Caco-2 (cell line): ENCODE measurements at regions not wholly inside any gene's neighbourhood (a gene's known extent, or its start where the extent isn't known, plus 50 kb on each side); places are given as distances from the start of the nearest gene placed in this dataset.
A peak's percentile ranks its signal among the peaks of the same experiment; 100 is the strongest.

ENCODE experiments used
- BruUV-seq: library from RNA; stranded (reverse); fragments of 400-500 nt; replicated peaks from 2 replicates; lab custom pipeline; 2021; lab: Mats Ljungman, UMichigan
- CTCF ChIA-PET: fragments of 300-600 bp; sonication (Branson Sonifier 250); formaldehyde crosslinking; loops from one replicate; lab custom pipeline; 2022; ENCODE audit warnings: antibody characterized with exemption; lab: Charles Lee
- POLR2A ChIA-PET: fragments of 300-600 bp; sonication (Branson Sonifier 250); formaldehyde crosslinking; loops from one replicate; lab custom pipeline; 2022; ENCODE audit warnings: antibody characterized with exemption; lab: Charles Lee
- DNase-seq, 2 experiments: peaks; one replicate each; pipeline versions ENCODE4 v3.0.0 to v3.0.0-alpha.2; 2020 to 2022
- H3K27me3 ChIP-seq: replicated peaks from 2 replicates; pipeline ENCODE4 v1.6.0; 2011; ENCODE audit warnings: low read length; ENCODE audit not compliant: control insufficient read depth, insufficient read depth
- H3K36me3 ChIP-seq: 2 replicates; pipeline ENCODE4 v1.5.1; 2011; ENCODE audit warnings: low read length; ENCODE audit not compliant: control insufficient read depth, insufficient read depth
- H3K4me1 ChIP-seq: fragments of 250-450 bp; sonication (Bioruptor Pico); 2 replicates; pipeline ENCODE4 v1.5.1; 2020; ENCODE audit warnings: mild to moderate bottlenecking
- H3K4me3 ChIP-seq: 2 replicates; pipeline ENCODE4 v1.5.1; 2011; ENCODE audit warnings: low read depth, mild to moderate bottlenecking, control low read depth, low read length
- H3K9me3 ChIP-seq: fragments of 250-450 bp; sonication (Bioruptor Pico); 2 replicates; pipeline ENCODE4 v1.5.1; 2020; ENCODE audit warnings: mild to moderate bottlenecking, moderate library complexity
- H3K27ac Mint-ChIP-seq: one replicate; pipeline ENCODE4 v1.8.0; 2022; ENCODE audit warnings: mixed read lengths; ENCODE audit not compliant: unreplicated experiment
- H3K27me3 Mint-ChIP-seq: one replicate; pipeline ENCODE4 v1.8.0; 2022; ENCODE audit warnings: mixed read lengths; ENCODE audit not compliant: insufficient read depth, unreplicated experiment
- H3K36me3 Mint-ChIP-seq: one replicate; pipeline ENCODE4 v1.8.0; 2022; ENCODE audit warnings: mild to moderate bottlenecking, mixed read lengths; ENCODE audit not compliant: insufficient read depth, unreplicated experiment
- H3K4me1 Mint-ChIP-seq: one replicate; pipeline ENCODE4 v1.8.0; 2022; ENCODE audit warnings: low read depth, mixed read lengths; ENCODE audit not compliant: unreplicated experiment
- H3K4me3 Mint-ChIP-seq: one replicate; pipeline ENCODE4 v1.8.0; 2022; ENCODE audit warnings: mild to moderate bottlenecking, moderate library complexity, mixed read lengths; ENCODE audit not compliant: unreplicated experiment
- H3K9me3 Mint-ChIP-seq: one replicate; pipeline ENCODE4 v1.8.0; 2022; ENCODE audit warnings: mixed read lengths; ENCODE audit not compliant: unreplicated experiment
- intact Hi-C: fragments of 100-400 bp; cut with micrococcal nuclease; formaldehyde crosslinking; loops from one replicate; pipeline ENCODE4 v1.10.0; 2022; ENCODE audit not compliant: unreplicated experiment
- TF ChIP-seq, protein P1 (sequence below), 2 experiments: fragments of 200-600 bp in 1 of 2; IDR thresholded peaks; 1 replicate in 1 of 2; 2 replicates in 1 of 2; pipeline versions ENCODE4 v1.5.1 to v1.8.0; 2011 to 2022; ENCODE audit warnings: antibody characterized with exemption in 1 of 2, control low read depth in 1 of 2, inconsistent platforms in 1 of 2, low read depth in 1 of 2, low read length in 1 of 2, mild to moderate bottlenecking in 1 of 2, moderate library complexity in 1 of 2; ENCODE audit not compliant: insufficient read depth in 1 of 2, severe bottlenecking in 1 of 2, unreplicated experiment in 1 of 2

GRCh38 chr20:50367104-50367674 is 143.0 kb upstream of the PTPN1 start:
- DNase-seq = no peak
- Mint-ChIP-seq H3K27me3 (no peaks in the 10 kb centered on the region), H3K27ac (no peak overlapping the region), H3K4me3 (no peak overlapping the region), H3K36me3 (no peaks in the 10 kb centered on the region), H3K9me3 (no peaks in the 10 kb centered on the region), H3K4me1 (peaks cover 31% of the 10 kb centered on the region)
- H3K4me3 ChIP-seq = no peak overlapping the region
- BruUV-seq = no TSS peak
- H3K27me3 ChIP-seq = no peaks in the 10 kb centered on the region
- peaks cover 27% of the 10 kb centered on the region for H3K4me1 ChIP-seq
- TF ChIP-seq, protein P1, sequence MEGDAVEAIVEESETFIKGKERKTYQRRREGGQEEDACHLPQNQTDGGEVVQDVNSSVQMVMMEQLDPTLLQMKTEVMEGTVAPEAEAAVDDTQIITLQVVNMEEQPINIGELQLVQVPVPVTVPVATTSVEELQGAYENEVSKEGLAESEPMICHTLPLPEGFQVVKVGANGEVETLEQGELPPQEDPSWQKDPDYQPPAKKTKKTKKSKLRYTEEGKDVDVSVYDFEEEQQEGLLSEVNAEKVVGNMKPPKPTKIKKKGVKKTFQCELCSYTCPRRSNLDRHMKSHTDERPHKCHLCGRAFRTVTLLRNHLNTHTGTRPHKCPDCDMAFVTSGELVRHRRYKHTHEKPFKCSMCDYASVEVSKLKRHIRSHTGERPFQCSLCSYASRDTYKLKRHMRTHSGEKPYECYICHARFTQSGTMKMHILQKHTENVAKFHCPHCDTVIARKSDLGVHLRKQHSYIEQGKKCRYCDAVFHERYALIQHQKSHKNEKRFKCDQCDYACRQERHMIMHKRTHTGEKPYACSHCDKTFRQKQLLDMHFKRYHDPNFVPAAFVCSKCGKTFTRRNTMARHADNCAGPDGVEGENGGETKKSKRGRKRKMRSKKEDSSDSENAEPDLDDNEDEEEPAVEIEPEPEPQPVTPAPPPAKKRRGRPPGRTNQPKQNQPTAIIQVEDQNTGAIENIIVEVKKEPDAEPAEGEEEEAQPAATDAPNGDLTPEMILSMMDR (IDR thresholded peaks at IDR 0.05; ENCODE audit: insufficient read depth in 1 of 2, low read depth in 1 of 2, low read length in 1 of 2, severe bottlenecking in 1 of 2, unreplicated experiment in 1 of 2) = no peak
- ChIA-PET POLR2A (no interaction called here), CTCF (interaction anchor here (0.6 kb wide), 1 partner anchor 19 kb away, joined by 6 read pairs; no protein-coding TSS in a partner anchor)
- no peaks in the 10 kb centered on the region for H3K9me3 ChIP-seq
- H3K36me3 ChIP-seq = no peaks in the 10 kb centered on the region
- intact Hi-C loops = loop anchor here (5.0 kb wide), 1 partner anchor 50 kb away; no protein-coding TSS in a partner anchor

DNA sequence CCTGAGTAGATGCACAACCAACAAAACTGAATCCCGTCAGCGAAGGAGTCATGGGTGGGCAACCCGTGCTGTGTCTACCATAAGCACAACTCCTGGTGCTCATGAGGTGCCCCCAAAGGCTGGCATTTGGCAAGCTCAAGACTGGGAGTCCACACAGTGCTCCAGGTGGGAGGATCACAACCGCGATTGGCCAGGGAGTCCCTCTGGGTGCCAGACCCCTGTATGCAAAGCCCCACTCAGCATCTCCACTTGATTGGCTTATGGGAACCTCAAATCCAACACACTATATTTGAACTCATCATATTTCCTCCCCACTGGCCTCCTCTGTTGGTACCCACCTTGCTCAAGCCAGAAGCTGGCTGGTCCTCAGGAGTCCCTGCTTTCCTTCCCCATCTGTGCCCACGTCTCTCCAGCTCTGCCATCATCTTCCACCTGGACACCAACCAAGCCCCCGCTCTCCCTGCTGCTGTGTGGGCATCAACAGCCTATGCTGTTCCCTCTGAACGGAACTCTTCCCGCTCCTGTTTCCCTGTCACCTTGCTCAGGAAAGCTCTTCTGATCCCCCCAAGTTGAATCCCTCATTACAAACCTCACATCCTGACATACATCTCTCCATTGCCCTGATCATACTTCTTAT is 142.3 kb upstream of the PTPN1 start:
- no peaks in the 10 kb centered on the region for H3K36me3 ChIP-seq
- Mint-ChIP-seq H3K27me3 (no peaks in the 10 kb centered on the region), H3K36me3 (no peaks in the 10 kb centered on the region), H3K9me3 (no peaks in the 10 kb centered on the region), H3K4me3 (no peak overlapping the region), H3K27ac (peak overlapping the region; percentile 2), H3K4me1 (peaks cover 37% of the 10 kb centered on the region)
- no peaks in the 10 kb centered on the region for H3K9me3 ChIP-seq
- intact Hi-C loops = loop anchor here (5.0 kb wide), 1 partner anchor 49 kb away; no protein-coding TSS in a partner anchor
- no peak for DNase-seq
- peaks cover 33% of the 10 kb centered on the region for H3K4me1 ChIP-seq
- TF ChIP-seq, protein P1 (IDR thresholded peaks at IDR 0.05; ENCODE audit: insufficient read depth in 1 of 2, low read depth in 1 of 2, low read length in 1 of 2, severe bottlenecking in 1 of 2, unreplicated experiment in 1 of 2) = no peak
- no TSS peak for BruUV-seq
- H3K4me3 ChIP-seq = no peak overlapping the region
- CTCF ChIA-PET = interaction anchor here (1.2 kb wide), 1 partner anchor 47 kb away, joined by 4 read pairs; no protein-coding TSS in a partner anchor
- no peaks in the 10 kb centered on the region for H3K27me3 ChIP-seq
- POLR2A ChIA-PET = no interaction called here

DNA sequence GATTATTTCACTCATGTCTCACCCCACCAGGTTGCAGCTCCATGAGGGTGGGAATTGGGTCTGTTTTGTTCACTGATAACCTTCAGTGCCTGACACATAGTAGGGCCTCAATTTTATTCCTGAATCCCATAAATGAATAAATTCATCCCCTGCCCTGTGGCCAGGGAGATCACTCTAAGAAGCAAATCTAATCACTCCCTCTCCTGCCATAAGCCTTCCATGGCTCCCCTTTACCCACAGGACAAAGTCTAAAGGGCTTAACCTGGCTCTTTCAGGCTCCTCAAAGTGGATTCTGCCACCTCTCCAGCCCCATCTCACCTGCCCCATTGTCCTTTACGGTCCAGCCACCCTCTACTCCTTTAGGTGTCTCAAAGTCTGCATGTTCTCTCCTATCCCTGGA is 141.8 kb upstream of the PTPN1 start:
- Histone ChIP-seq H3K4me3 (no peak overlapping the region), H3K9me3 (no peaks in the 10 kb centered on the region), H3K4me1 (peaks cover 39% of the 10 kb centered on the region), H3K36me3 (no peaks in the 10 kb centered on the region), H3K27me3 (no peaks in the 10 kb centered on the region)
- H3K27me3 Mint-ChIP-seq = no peaks in the 10 kb centered on the region
- H3K4me3 Mint-ChIP-seq = no peak overlapping the region
- POLR2A ChIA-PET = no interaction called here
- peak overlapping the region; percentile 2 for H3K27ac Mint-ChIP-seq
- no peak for DNase-seq
- H3K36me3 Mint-ChIP-seq = no peaks in the 10 kb centered on the region
- BruUV-seq = no TSS peak
- TF ChIP-seq, protein P1 (IDR thresholded peaks at IDR 0.05; ENCODE audit: insufficient read depth in 1 of 2, low read depth in 1 of 2, low read length in 1 of 2, severe bottlenecking in 1 of 2, unreplicated experiment in 1 of 2) = no peak
- H3K9me3 Mint-ChIP-seq = no peaks in the 10 kb centered on the region
- intact Hi-C loops = loop anchor here (5.0 kb wide), 1 partner anchor 49 kb away; no protein-coding TSS in a partner anchor
- CTCF ChIA-PET = interaction anchor here (1.2 kb wide), 1 partner anchor 47 kb away, joined by 4 read pairs; no protein-coding TSS in a partner anchor
- H3K4me1 Mint-ChIP-seq = peaks cover 41% of the 10 kb centered on the region
